Liver (tissue), 8 donors: ENCODE measurements at regions not wholly inside any gene's neighbourhood (a gene's known extent, or its start where the extent isn't known, plus 50 kb on each side); places are given as distances from the start of the nearest gene placed in this dataset.

Experiments
- DNase-seq: peaks from one replicate; pipeline ENCODE4 v3.0.0-alpha.2; 2017; ENCODE audit warnings: low spot score
- H3K27ac ChIP-seq, 2 donors: one replicate each; pipeline ENCODE4 v1.7.0; 2013; ENCODE audit warnings: inconsistent platforms in 2 of 2, low read length in 2 of 2, control low read depth in 1 of 2, low read depth in 1 of 2, mild to moderate bottlenecking in 1 of 2
- H3K27me3 ChIP-seq, 4 donors: one replicate each; pipeline versions ENCODE4 v1.6.1 to v1.7.0; 2013; ENCODE audit warnings: low read length in 3 of 4, inconsistent platforms in 1 of 4, mild to moderate bottlenecking in 1 of 4, moderate library complexity in 1 of 4; ENCODE audit not compliant: control insufficient read depth in 4 of 4, insufficient read depth in 4 of 4
- H3K36me3 ChIP-seq, 4 donors: one replicate each; pipeline versions ENCODE4 v1.6.1 to v1.7.0; 2013; ENCODE audit warnings: low read length in 3 of 4, mild to moderate bottlenecking in 3 of 4, low read depth in 1 of 4, moderate library complexity in 1 of 4; ENCODE audit not compliant: control insufficient read depth in 4 of 4, insufficient read depth in 3 of 4
- H3K4me1 ChIP-seq, 4 donors: one replicate each; pipeline versions ENCODE4 v1.6.1 to v1.7.0; 2013; ENCODE audit warnings: low read length in 3 of 4, mild to moderate bottlenecking in 3 of 4, moderate library complexity in 1 of 4; ENCODE audit not compliant: control insufficient read depth in 4 of 4, insufficient read depth in 4 of 4
- H3K4me3 ChIP-seq, 3 donors: one replicate each; pipeline versions ENCODE4 v1.6.1 to v1.7.0; 2013; ENCODE audit warnings: low read length in 3 of 3, control low read depth in 1 of 3, low read depth in 1 of 3, mild to moderate bottlenecking in 1 of 3
- H3K9ac ChIP-seq, 2 donors: one replicate each; pipeline ENCODE4 v1.7.0; 2013; ENCODE audit warnings: low read length in 2 of 2, mild to moderate bottlenecking in 2 of 2, moderate library complexity in 2 of 2, control low read depth in 1 of 2, low read depth in 1 of 2
- H3K9me3 ChIP-seq, 4 donors: one replicate each; pipeline versions ENCODE4 v1.6.1 to v1.7.0; 2013; ENCODE audit warnings: low read length in 3 of 4; ENCODE audit not compliant: control insufficient read depth in 4 of 4
- ATF3 ChIP-seq: IDR thresholded peaks from 2 replicates; pipeline ENCODE4 v1.6.1; 2016; ENCODE audit warnings: antibody characterized with exemption
- CTCF ChIP-seq: fragments of 150-350 bp; IDR thresholded peaks from 2 replicates; pipeline ENCODE4 v1.5.1; 2017; ENCODE audit warnings: improper control_type of control experiment, low read depth, low read length; ENCODE audit not compliant: missing input control
- EGR1 ChIP-seq, 2 donors: IDR thresholded peaks; 2 replicates each; pipeline ENCODE4 v1.6.1; 2016 to 2018; ENCODE audit warnings: antibody characterized with exemption in 2 of 2, low read depth in 2 of 2
- FOXA1 ChIP-seq: IDR thresholded peaks from 2 replicates; pipeline ENCODE4 v1.6.1; 2016; ENCODE audit warnings: antibody characterized with exemption
- FOXA2 ChIP-seq: IDR thresholded peaks from 2 replicates; pipeline ENCODE4 v1.6.1; 2016; ENCODE audit warnings: antibody characterized with exemption
- GABPA ChIP-seq, 2 donors: IDR thresholded peaks in 1 of 2; conservative IDR thresholded peaks in 1 of 2; 2 replicates each; pipeline ENCODE4 v1.6.1; 2016; ENCODE audit warnings: antibody characterized with exemption in 2 of 2, mild to moderate bottlenecking in 1 of 2, moderate library complexity in 1 of 2
- HNF4A ChIP-seq, 2 donors: conservative IDR thresholded peaks; 2 replicates each; pipeline ENCODE4 v1.6.1; 2016; ENCODE audit warnings: antibody characterized with exemption in 2 of 2, mild to moderate bottlenecking in 2 of 2
- HNF4G ChIP-seq: IDR thresholded peaks from 2 replicates; pipeline ENCODE4 v1.6.1; 2016; ENCODE audit warnings: antibody characterized with exemption
- JUND ChIP-seq, 2 donors: IDR thresholded peaks; 2 replicates each; pipeline ENCODE4 v1.6.1; 2016; ENCODE audit warnings: antibody characterized with exemption in 2 of 2
- MAX ChIP-seq: IDR thresholded peaks from 2 replicates; pipeline ENCODE4 v1.6.1; 2016; ENCODE audit warnings: antibody characterized with exemption
- NR2F2 ChIP-seq: IDR thresholded peaks from 2 replicates; pipeline ENCODE4 v1.6.1; 2016; ENCODE audit warnings: antibody characterized with exemption
- RAD21 ChIP-seq, 2 donors: IDR thresholded peaks; 2 replicates each; pipeline ENCODE4 v1.6.1; 2016; ENCODE audit warnings: antibody characterized with exemption in 2 of 2, mild to moderate bottlenecking in 2 of 2
- REST ChIP-seq: IDR thresholded peaks from 2 replicates; pipeline ENCODE4 v1.6.1; 2016; ENCODE audit warnings: antibody characterized with exemption, mild to moderate bottlenecking
- RXRA ChIP-seq, 2 donors: IDR thresholded peaks; 2 replicates each; pipeline ENCODE4 v1.6.1; 2017 to 2018; ENCODE audit warnings: antibody characterized with exemption in 2 of 2, mild to moderate bottlenecking in 1 of 2
- SP1 ChIP-seq: IDR thresholded peaks from 2 replicates; pipeline ENCODE4 v1.6.1; 2018; ENCODE audit warnings: antibody characterized with exemption, mild to moderate bottlenecking
- TAF1 ChIP-seq: conservative IDR thresholded peaks from 2 replicates; pipeline ENCODE4 v1.6.1; 2016; ENCODE audit warnings: antibody characterized with exemption, mild to moderate bottlenecking
- YY1 ChIP-seq: IDR thresholded peaks from 2 replicates; pipeline ENCODE4 v1.6.1; 2016; ENCODE audit warnings: antibody characterized with exemption, mild to moderate bottlenecking
- ZBTB33 ChIP-seq: IDR thresholded peaks from 2 replicates; pipeline ENCODE4 v1.6.1; 2016; ENCODE audit warnings: antibody characterized with exemption
- WGBS: extraction: QIAGEN DNeasy Blood & Tissue Kit; methylation state at CpG from one replicate; pipeline ENCODE4 v1.1.7; 2013; 5-methylcytosine and 5-hydroxymethylcytosine counted together
- donor health status: healthy.
- donor health status: healthy.
- donor health status: healthy.
- donor health status: healthy.
- donor health status: healthy.

GRCh38 chr12:93960521-93960920 is 187.9 kb upstream of the PLXNC1 start (continued):
- TF ChIP-seq ZBTB33, result no peak
- no peak for TF ChIP-seq NR2F2
- no peak for TF ChIP-seq TAF1
- no peak for TF ChIP-seq ATF3
- TF ChIP-seq EGR1 (IDR thresholded peaks at IDR 0.05; ENCODE audit: low read depth in 2 of 2), result no peak
- TF ChIP-seq JUND (IDR thresholded peaks at IDR 0.05), result no peak
- no peak for TF ChIP-seq FOXA1
- TF ChIP-seq SP1, result no peak
- TF ChIP-seq RXRA (IDR thresholded peaks at IDR 0.05), result no peak

- Histone ChIP-seq H3K36me3 (no peaks in the 10 kb centered on the region), H3K9me3 (peaks cover 0 to 2% (median under 1%) of the 10 kb centered on the region in 4 donors), H3K9ac (no peak overlapping the region), H3K4me3 (no peak overlapping the region), H3K27me3 (no peaks in the 10 kb centered on the region), H3K4me1 (no peaks in the 10 kb centered on the region), H3K27ac (no peak overlapping the region)
- DNase-seq, result no peak
- TF ChIP-seq YY1, result no peak
- no peak for TF ChIP-seq TAF1
- TF ChIP-seq FOXA2, result no peak
- TF ChIP-seq SP1, result no peak
- no peak for TF ChIP-seq GABPA (IDR thresholded peaks at IDR 0.05 in 1 of 2, conservative IDR thresholded peaks at IDR 0.05 in 1 of 2)
- TF ChIP-seq FOXA1, result no peak
- no peak for TF ChIP-seq REST
- TF ChIP-seq JUND (IDR thresholded peaks at IDR 0.05), result no peak
- no peak for TF ChIP-seq NR2F2
- no peak for TF ChIP-seq CTCF
- no peak for TF ChIP-seq HNF4A (conservative IDR thresholded peaks at IDR 0.05)
- TF ChIP-seq RXRA (IDR thresholded peaks at IDR 0.05), result no peak
- TF ChIP-seq MAX, result no peak
- no peak for TF ChIP-seq ATF3
- no peak for TF ChIP-seq HNF4G
- no peak for TF ChIP-seq ZBTB33
- no peak for TF ChIP-seq RAD21 (IDR thresholded peaks at IDR 0.05)
- no peak for TF ChIP-seq EGR1 (IDR thresholded peaks at IDR 0.05; ENCODE audit: low read depth in 2 of 2)
- WGBS, result 68% methylated on average over 2 of the region's 2 CpGs
Measured at GRCh38 chr12:93962336-93962735, 186.0 kb upstream of the PLXNC1 start.
